ENCODE measurements at regions not wholly inside any gene's neighbourhood (a gene's known extent, or its start where the extent isn't known, plus 50 kb on each side); places are given as distances from the start of the nearest gene placed in this dataset.

DNA sequence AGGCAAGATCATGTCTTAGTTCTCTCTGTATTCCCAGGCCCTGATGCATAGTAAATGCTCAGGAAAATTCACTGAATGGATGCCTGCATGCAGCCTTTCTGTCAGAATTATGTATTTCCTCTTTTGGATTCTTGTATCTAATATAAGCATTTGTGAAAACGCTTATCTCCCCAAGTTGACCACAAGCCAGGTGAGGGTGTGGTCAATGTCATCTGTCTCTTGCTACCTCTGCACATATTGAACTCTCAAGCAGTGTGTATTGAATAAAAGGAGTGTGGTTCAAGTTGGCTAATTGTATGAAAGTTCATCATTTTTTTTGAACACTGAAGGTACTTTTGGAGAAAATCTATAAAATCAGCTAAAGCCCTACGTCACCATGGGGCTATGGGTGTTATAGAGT, 84.3 kb downstream of the CNGA2 start:
- H3K4me3 ChIP-seq (ENCODE audit: low read length): no peak overlapping the region
- TF ChIP-seq, protein P1, sequence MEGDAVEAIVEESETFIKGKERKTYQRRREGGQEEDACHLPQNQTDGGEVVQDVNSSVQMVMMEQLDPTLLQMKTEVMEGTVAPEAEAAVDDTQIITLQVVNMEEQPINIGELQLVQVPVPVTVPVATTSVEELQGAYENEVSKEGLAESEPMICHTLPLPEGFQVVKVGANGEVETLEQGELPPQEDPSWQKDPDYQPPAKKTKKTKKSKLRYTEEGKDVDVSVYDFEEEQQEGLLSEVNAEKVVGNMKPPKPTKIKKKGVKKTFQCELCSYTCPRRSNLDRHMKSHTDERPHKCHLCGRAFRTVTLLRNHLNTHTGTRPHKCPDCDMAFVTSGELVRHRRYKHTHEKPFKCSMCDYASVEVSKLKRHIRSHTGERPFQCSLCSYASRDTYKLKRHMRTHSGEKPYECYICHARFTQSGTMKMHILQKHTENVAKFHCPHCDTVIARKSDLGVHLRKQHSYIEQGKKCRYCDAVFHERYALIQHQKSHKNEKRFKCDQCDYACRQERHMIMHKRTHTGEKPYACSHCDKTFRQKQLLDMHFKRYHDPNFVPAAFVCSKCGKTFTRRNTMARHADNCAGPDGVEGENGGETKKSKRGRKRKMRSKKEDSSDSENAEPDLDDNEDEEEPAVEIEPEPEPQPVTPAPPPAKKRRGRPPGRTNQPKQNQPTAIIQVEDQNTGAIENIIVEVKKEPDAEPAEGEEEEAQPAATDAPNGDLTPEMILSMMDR (conservative IDR thresholded peaks at IDR 0.05; ENCODE audit: low read depth, low read length): no peak
- DNase-seq (ENCODE audit: low read depth): no peak

DNA sequence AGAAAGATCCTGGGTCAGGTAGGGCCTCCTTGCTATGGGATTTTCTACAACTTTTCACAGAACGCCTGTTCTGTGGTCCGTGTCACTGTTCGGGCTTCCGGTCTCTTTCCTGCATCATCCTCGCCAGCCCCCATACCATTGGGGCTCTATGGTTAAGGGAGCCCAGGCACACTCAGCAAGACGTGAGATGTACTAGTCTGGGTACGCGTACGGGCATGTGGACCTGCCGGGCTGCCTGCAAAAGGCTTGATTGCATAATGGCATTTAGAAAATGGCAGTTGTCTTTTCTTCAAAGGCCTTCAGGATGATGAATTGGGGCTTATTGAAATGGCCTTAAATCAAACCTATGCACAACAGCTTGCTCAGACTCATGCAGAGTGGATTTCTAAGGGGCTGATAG, 86.7 kb downstream of the CNGA2 start:
- H3K4me3 ChIP-seq (ENCODE audit: low read length): no peak overlapping the region
- DNase-seq (ENCODE audit: low read depth): no peak
- TF ChIP-seq, protein P1 (conservative IDR thresholded peaks at IDR 0.05; ENCODE audit: low read depth, low read length): no peak

DNA sequence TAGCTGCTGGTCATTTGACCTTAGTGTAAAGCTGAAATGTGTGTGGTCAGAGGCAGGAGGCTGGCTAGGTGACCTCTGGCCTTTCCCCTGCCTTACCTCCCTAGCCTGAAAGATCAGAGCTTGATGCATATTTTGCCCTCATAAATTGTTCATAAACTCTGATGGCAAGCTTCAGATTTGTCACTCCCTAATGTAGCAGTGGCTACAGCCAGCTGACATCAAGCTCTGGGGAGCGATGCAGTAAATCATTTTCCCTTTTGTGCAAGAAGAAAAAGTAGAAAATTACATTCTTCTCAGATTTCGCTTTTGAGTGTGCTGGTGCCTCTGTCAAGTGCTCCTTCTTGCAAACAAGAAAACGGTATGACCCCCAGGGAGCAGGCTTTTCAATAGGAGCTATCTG, 87.7 kb upstream of the MAGEA4 start:
- no peak for DNase-seq (ENCODE audit: low read depth)
- TF ChIP-seq, protein P1 (conservative IDR thresholded peaks at IDR 0.05; ENCODE audit: low read depth, low read length): no peak
- no peak overlapping the region for H3K4me3 ChIP-seq (ENCODE audit: low read length)

DNA sequence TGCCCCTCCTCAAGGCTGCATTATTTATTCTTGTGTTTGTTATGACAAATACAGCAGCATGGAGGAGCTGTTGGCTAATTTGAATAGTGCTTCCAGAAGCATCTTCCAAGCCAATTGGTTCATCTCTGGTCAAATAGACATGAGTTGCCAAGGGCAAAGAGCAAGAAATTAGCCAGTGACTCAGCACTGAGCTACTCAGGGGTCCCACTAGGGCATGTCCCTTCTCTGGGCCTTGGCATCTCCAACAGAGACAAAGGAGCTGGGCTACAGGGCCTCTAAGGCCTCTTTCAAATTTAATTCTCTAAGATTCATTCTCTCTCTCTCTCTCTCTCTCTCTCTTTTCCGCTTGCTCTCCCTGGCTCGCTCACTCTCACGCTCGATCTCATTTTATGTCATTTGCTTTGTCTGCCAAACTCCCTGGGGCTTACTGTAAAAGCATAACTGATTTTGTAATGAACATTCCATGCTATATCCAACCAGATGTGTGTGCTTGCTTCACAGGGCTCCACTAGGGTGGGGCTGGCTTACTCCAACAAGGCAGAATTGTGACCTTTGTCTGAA, 86.7 kb upstream of the MAGEA4 start:
- peak; percentile 17 for DNase-seq (ENCODE audit: low read depth)
- no peak overlapping the region for H3K4me3 ChIP-seq (ENCODE audit: low read length)
- TF ChIP-seq, protein P1 (conservative IDR thresholded peaks at IDR 0.05; ENCODE audit: low read depth, low read length): peak; percentile 18

DNA sequence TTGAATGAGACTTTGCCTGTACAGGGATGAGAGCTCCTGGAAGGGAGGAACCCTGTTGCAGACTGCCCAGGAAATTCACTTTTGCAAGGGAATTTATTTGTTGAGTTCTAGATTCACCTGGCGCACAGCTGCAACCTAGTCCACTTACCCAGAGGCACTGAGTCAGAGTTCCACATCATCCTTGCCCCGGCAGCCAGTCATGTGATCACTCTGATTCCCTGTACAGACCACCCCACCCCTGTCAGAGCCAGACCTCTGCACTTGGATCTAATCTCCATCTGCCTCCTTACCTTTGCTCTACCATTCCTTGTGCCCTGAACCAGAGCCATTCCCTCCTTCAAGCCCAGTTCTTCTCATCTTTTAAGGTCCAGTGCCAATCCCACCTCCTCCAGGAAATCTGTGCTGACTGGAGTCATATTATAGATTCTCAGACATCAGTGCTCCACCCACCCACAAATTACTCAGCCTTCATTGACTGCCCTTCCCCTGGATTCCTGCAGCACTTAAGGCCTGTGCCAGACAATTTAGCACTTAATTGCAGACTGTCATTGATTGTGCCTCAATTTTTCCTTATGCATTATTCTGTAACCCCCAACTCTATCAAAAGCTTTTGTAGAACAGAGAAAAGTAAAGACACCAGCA, 84.1 kb upstream of the MAGEA4 start:
- DNase-seq (ENCODE audit: low read depth): no peak
- no peak overlapping the region for H3K4me3 ChIP-seq (ENCODE audit: low read length)
- TF ChIP-seq, protein P1 (conservative IDR thresholded peaks at IDR 0.05; ENCODE audit: low read depth, low read length): no peak

DNA sequence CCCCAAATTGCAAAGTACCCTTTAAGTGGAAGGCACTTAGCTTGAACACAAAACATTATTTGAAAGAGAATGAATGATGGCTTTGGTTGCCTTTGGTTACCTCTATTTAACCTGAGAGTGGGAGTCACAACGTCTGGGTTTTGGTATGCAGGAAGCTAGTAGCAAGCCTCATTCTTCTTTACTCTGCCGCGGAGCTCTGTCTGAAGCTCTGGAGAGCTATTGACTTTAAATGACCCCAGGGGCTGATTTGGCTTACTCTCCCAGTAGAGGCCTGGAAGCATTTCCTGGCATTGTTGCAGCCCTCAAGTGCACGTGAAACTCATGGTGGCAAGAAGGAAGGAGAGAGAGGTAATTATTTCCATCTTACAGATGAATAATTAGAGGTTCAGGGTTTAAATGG, 81.8 kb upstream of the MAGEA4 start:
- TF ChIP-seq, protein P1 (conservative IDR thresholded peaks at IDR 0.05; ENCODE audit: low read depth, low read length): no peak
- no peak overlapping the region for H3K4me3 ChIP-seq (ENCODE audit: low read length)
- DNase-seq (ENCODE audit: low read depth): no peak

DNA sequence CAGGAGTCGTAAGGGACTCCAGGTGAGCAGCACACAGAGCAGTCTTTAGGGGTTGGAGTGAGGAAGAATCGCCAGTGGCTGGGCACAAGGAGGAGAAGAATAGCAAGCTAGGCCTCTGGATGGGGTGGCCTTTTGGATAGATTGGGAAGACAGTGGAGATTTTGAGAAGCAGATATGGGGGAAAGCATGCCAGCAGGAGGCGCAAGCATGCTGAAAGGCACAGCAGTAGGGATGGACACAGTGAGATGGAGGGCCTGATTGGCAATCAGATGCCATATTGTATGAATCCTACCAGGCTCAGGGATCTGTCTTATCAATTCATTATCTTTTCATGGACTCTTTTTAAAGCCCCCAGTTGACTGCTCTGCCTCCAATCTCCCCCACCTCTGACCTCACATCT, 60.4 kb upstream of the MAGEA4 start:
- TF ChIP-seq, protein P1 (conservative IDR thresholded peaks at IDR 0.05; ENCODE audit: low read depth, low read length): no peak
- no peak for DNase-seq (ENCODE audit: low read depth)
- H3K4me3 ChIP-seq (ENCODE audit: low read length): no peak overlapping the region

Data from retinal pigment epithelial cell (primary cell).